HEK293 (cell line): ENCODE measurements at regions not wholly inside any gene's neighbourhood (a gene's known extent, or its start where the extent isn't known, plus 50 kb on each side); places are given as distances from the start of the nearest gene placed in this dataset.

Experiments
- CTCF ChIA-PET: fragments of 350-600 bp; formaldehyde crosslinking; extraction: SDS; loops from one replicate; lab custom pipeline; 2021; ENCODE audit warnings: antibody characterized with exemption; lab: Yijun Ruan, JAX
- POLR2A ChIA-PET: fragments of 300-600 bp; formaldehyde crosslinking; extraction: SDS; loops from one replicate; lab custom pipeline; 2020; ENCODE audit warnings: antibody characterized with exemption, inconsistent platforms; lab: Yijun Ruan, JAX
- H3K27ac ChIP-seq: fragments of 200-500 bp; sonication (Bioruptor generic); 2 replicates; pipeline ENCODE4 v1.5.1; 2014; ENCODE audit warnings: low read depth, low read length, control low read depth, inconsistent platforms; ENCODE audit errors: extremely low read depth
- H3K36me3 ChIP-seq, 2 experiments: fragments of 200-500 bp in 1 of 2; sonication (Bioruptor generic) in 1 of 2; 1 replicate in 1 of 2; 2 replicates in 1 of 2; pipeline ENCODE4 v1.5.1; 2014 to 2017; ENCODE audit warnings: inconsistent platforms in 2 of 2, low read length in 2 of 2; ENCODE audit not compliant: control insufficient read depth in 2 of 2, insufficient read depth in 1 of 2
- H3K4me1 ChIP-seq: fragments of 200-500 bp; sonication (Bioruptor generic); 2 replicates; pipeline ENCODE4 v1.5.1; 2014; ENCODE audit warnings: mild to moderate bottlenecking, low read length, inconsistent platforms; ENCODE audit not compliant: control insufficient read depth, insufficient read depth
- H3K4me3 ChIP-seq: 2 replicates; pipeline ENCODE4 v1.5.1; 2011; ENCODE audit warnings: low read depth, mild to moderate bottlenecking, control low read depth, low read length, moderate library complexity
- H3K9me3 ChIP-seq: fragments of 200-500 bp; sonication (Bioruptor generic); 2 replicates; pipeline ENCODE4 v1.5.1; 2014; ENCODE audit warnings: low read depth, low read length, inconsistent platforms; ENCODE audit not compliant: control insufficient read depth, insufficient read depth
- GLIS1 ChIP-seq: fragments of 450-650 bp; formaldehyde crosslinking; IDR thresholded peaks from 2 replicates; pipeline ENCODE4 v1.5.1; 2016; ENCODE audit warnings: missing biosample characterization, missing genetic modification characterization
- SCRT2 ChIP-seq: fragments of 450-650 bp; formaldehyde crosslinking; IDR thresholded peaks from 2 replicates; pipeline ENCODE4 v1.5.1; 2016; ENCODE audit warnings: missing biosample characterization, missing genetic modification characterization
- WT1 ChIP-seq: fragments of 450-650 bp; formaldehyde crosslinking; IDR thresholded peaks from 2 replicates; pipeline ENCODE4 v1.5.1; 2016; ENCODE audit warnings: missing biosample characterization, missing genetic modification characterization
- ZFHX2 ChIP-seq: fragments of 450-650 bp; formaldehyde crosslinking; conservative IDR thresholded peaks from 2 replicates; pipeline ENCODE4 v1.5.1; 2016; ENCODE audit warnings: missing biosample characterization, missing genetic modification characterization
- ZNF114 ChIP-seq: fragments of 450-650 bp; formaldehyde crosslinking; IDR thresholded peaks from 2 replicates; pipeline ENCODE4 v1.5.0; 2017; ENCODE audit warnings: missing biosample characterization, missing genetic modification characterization
- ZNF155 ChIP-seq: fragments of 450-650 bp; formaldehyde crosslinking; IDR thresholded peaks from 2 replicates; pipeline ENCODE4 v1.5.1; 2016; ENCODE audit warnings: missing biosample characterization, missing genetic modification characterization
- ZNF16 ChIP-seq: fragments of 450-650 bp; formaldehyde crosslinking; IDR thresholded peaks from 2 replicates; pipeline ENCODE4 v1.5.1; 2016; ENCODE audit warnings: low read depth, missing biosample characterization, missing genetic modification characterization
- ZNF175 ChIP-seq: fragments of 450-650 bp; formaldehyde crosslinking; IDR thresholded peaks from 2 replicates; pipeline ENCODE4 v1.5.1; 2016; ENCODE audit warnings: missing biosample characterization, missing genetic modification characterization
- ZNF211 ChIP-seq: fragments of 450-650 bp; formaldehyde crosslinking; IDR thresholded peaks from 2 replicates; pipeline ENCODE4 v1.5.1; 2016; ENCODE audit warnings: low read depth, missing biosample characterization, missing genetic modification characterization
- ZNF324 ChIP-seq: fragments of 450-650 bp; formaldehyde crosslinking; IDR thresholded peaks from 2 replicates; pipeline ENCODE4 v1.5.1; 2016; ENCODE audit warnings: missing biosample characterization, missing genetic modification characterization
- ZNF530 ChIP-seq: fragments of 450-650 bp; formaldehyde crosslinking; IDR thresholded peaks from 2 replicates; pipeline ENCODE4 v1.5.1; 2016; ENCODE audit warnings: low read depth, missing biosample characterization, missing genetic modification characterization
- ZNF548 ChIP-seq: fragments of 450-650 bp; formaldehyde crosslinking; IDR thresholded peaks from 2 replicates; pipeline ENCODE4 v1.5.1; 2016; ENCODE audit warnings: missing biosample characterization, missing genetic modification characterization
- ZNF791 ChIP-seq: fragments of 450-650 bp; formaldehyde crosslinking; IDR thresholded peaks from 2 replicates; pipeline ENCODE4 v1.5.1; 2016; ENCODE audit warnings: missing biosample characterization, missing genetic modification characterization
- ZNF843 ChIP-seq: fragments of 450-650 bp; formaldehyde crosslinking; IDR thresholded peaks from 2 replicates; pipeline ENCODE4 v1.5.1; 2016; ENCODE audit warnings: missing biosample characterization, missing genetic modification characterization
- TF ChIP-seq, protein P1 (sequence below): fragments of 450-650 bp; formaldehyde crosslinking; IDR thresholded peaks from 2 replicates; pipeline ENCODE4 v1.5.1; 2016; ENCODE audit warnings: missing biosample characterization, missing genetic modification characterization
- TF ChIP-seq, protein P2 (sequence below): fragments of 450-650 bp; formaldehyde crosslinking; IDR thresholded peaks from 2 replicates; pipeline ENCODE4 v1.5.1; 2017; ENCODE audit warnings: missing biosample characterization, missing genetic modification characterization
- TF ChIP-seq, protein P3 (sequence below): fragments of 450-650 bp; formaldehyde crosslinking; IDR thresholded peaks from 2 replicates; pipeline ENCODE4 v1.5.1; 2016; ENCODE audit warnings: missing biosample characterization, missing genetic modification characterization
- TF ChIP-seq, protein P4 (sequence below): fragments of 450-650 bp; IDR thresholded peaks from 2 replicates; pipeline ENCODE4 v1.5.1; 2018; ENCODE audit warnings: missing biosample characterization, mild to moderate bottlenecking, missing genetic modification characterization
- TF ChIP-seq, protein P5 (sequence below): fragments of 450-650 bp; formaldehyde crosslinking; IDR thresholded peaks from 2 replicates; pipeline ENCODE4 v1.5.1; 2017; ENCODE audit warnings: missing biosample characterization, missing genetic modification characterization

DNA sequence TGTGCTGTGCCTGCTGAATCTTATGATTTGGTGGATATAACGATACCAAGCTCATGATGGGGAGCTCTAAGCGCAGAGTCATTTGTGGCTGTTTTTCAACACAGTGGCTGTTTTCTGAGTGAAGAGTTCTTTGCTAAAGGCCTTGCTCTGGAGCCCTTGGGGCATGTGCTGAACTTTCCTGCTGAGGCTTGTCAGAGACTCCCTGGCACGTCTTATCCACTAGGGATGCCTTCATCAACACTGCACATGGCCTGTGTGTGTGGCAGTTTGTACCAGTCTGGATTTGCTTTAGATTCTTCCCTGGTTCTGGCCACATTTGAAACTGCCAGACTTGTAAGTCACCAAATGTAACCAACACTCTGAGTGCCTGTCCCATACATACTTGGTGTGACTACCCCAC is 188.2 kb downstream of the DMRT2 start (continued):
- TF ChIP-seq, protein P1, sequence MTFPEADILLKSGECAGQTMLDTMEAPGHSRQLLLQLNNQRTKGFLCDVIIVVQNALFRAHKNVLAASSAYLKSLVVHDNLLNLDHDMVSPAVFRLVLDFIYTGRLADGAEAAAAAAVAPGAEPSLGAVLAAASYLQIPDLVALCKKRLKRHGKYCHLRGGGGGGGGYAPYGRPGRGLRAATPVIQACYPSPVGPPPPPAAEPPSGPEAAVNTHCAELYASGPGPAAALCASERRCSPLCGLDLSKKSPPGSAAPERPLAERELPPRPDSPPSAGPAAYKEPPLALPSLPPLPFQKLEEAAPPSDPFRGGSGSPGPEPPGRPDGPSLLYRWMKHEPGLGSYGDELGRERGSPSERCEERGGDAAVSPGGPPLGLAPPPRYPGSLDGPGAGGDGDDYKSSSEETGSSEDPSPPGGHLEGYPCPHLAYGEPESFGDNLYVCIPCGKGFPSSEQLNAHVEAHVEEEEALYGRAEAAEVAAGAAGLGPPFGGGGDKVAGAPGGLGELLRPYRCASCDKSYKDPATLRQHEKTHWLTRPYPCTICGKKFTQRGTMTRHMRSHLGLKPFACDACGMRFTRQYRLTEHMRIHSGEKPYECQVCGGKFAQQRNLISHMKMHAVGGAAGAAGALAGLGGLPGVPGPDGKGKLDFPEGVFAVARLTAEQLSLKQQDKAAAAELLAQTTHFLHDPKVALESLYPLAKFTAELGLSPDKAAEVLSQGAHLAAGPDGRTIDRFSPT (tag by site-specific recombination), result no peak
- no peak for TF ChIP-seq ZFHX2 (tag by site-specific recombination)
- TF ChIP-seq, protein P2, sequence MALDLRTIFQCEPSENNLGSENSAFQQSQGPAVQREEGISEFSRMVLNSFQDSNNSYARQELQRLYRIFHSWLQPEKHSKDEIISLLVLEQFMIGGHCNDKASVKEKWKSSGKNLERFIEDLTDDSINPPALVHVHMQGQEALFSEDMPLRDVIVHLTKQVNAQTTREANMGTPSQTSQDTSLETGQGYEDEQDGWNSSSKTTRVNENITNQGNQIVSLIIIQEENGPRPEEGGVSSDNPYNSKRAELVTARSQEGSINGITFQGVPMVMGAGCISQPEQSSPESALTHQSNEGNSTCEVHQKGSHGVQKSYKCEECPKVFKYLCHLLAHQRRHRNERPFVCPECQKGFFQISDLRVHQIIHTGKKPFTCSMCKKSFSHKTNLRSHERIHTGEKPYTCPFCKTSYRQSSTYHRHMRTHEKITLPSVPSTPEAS, result no peak

DNA sequence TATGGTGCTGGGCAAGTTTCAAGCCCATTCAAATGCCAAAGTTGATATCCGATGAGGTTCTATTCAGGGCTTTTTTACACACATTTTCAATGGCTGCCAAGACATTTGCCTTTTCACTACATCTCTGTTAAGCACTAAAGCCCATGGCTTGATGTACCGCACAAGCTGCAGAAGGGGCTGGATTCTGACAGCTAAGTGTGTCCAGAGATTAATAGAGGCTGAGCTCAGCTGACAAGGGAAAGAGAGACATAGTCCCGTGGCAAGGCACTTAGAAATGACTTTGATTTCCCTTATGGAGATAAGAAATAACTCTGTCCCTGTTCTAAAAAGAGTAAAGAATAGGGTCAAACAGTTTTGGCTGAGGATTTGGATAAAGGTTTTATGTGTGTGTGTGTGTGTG is 198.6 kb downstream of the DMRT2 start:
- no peak for TF ChIP-seq ZNF548 (tag by site-specific recombination)
- no peak for TF ChIP-seq GLIS1 (tag by site-specific recombination)
- TF ChIP-seq ZNF791, result no peak
- TF ChIP-seq, protein P3, sequence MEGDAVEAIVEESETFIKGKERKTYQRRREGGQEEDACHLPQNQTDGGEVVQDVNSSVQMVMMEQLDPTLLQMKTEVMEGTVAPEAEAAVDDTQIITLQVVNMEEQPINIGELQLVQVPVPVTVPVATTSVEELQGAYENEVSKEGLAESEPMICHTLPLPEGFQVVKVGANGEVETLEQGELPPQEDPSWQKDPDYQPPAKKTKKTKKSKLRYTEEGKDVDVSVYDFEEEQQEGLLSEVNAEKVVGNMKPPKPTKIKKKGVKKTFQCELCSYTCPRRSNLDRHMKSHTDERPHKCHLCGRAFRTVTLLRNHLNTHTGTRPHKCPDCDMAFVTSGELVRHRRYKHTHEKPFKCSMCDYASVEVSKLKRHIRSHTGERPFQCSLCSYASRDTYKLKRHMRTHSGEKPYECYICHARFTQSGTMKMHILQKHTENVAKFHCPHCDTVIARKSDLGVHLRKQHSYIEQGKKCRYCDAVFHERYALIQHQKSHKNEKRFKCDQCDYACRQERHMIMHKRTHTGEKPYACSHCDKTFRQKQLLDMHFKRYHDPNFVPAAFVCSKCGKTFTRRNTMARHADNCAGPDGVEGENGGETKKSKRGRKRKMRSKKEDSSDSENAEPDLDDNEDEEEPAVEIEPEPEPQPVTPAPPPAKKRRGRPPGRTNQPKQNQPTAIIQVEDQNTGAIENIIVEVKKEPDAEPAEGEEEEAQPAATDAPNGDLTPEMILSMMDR, result no peak
- TF ChIP-seq ZNF155 (tag by site-specific recombination), result no peak
- TF ChIP-seq, protein P4, sequence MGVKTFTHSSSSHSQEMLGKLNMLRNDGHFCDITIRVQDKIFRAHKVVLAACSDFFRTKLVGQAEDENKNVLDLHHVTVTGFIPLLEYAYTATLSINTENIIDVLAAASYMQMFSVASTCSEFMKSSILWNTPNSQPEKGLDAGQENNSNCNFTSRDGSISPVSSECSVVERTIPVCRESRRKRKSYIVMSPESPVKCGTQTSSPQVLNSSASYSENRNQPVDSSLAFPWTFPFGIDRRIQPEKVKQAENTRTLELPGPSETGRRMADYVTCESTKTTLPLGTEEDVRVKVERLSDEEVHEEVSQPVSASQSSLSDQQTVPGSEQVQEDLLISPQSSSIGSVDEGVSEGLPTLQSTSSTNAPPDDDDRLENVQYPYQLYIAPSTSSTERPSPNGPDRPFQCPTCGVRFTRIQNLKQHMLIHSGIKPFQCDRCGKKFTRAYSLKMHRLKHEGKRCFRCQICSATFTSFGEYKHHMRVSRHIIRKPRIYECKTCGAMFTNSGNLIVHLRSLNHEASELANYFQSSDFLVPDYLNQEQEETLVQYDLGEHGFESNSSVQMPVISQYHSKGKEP (tag by site-specific recombination), result no peak
- no peak for TF ChIP-seq SCRT2 (tag by site-specific recombination)
- no peak for TF ChIP-seq ZNF114 (tag by site-specific recombination)
- TF ChIP-seq, protein P5, sequence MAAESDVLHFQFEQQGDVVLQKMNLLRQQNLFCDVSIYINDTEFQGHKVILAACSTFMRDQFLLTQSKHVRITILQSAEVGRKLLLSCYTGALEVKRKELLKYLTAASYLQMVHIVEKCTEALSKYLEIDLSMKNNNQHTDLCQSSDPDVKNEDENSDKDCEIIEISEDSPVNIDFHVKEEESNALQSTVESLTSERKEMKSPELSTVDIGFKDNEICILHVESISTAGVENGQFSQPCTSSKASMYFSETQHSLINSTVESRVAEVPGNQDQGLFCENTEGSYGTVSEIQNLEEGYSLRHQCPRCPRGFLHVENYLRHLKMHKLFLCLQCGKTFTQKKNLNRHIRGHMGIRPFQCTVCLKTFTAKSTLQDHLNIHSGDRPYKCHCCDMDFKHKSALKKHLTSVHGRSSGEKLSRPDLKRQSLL (tag by site-specific recombination), result no peak
- TF ChIP-seq, all 188 proteins: peak for 0

DNA sequence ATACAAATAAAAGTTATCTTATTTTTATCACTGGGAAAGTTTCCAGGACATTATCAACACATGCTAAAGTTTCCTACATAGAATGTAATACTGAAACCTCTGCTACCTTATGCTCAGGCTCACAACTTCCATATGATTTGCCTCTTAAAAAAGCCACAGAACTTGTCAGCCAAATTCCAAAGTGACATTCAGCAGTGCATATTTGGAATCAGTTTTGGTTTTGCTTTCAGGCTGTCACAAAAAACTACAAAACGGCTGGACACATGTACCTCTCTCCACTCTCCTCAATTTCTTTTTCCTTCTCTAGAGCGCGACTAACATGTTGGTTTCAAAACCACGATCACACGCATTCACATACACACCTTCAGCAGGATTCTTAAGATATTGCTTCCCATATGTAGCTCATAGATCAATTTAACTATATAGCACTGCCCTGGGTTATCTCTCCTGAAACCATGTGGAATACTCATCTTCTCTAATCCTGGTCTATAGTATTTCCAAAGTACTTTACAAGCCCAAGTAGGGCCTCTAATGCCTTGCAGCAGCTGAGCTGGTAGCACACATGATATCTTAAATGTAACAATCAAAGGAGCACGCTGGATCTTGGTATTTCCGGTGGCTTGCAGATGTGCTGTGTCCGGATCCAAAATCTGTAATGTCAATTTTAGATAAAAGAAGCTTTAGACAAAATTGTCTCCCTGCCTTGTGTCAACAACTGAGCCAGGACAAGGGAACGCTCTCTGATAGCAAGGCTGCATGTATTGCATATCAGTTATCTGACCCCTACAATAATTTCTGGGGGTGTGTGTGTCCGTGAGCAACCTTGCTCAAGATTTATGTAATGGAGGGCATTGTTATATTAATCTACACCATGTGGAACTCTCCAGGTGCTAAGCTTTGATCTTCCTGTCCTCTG is 203.2 kb downstream of the DMRT2 start:
- ChIA-PET POLR2A (no interaction called here), CTCF (no interaction called here)
- no peak overlapping the region for H3K4me3 ChIP-seq
- H3K4me1 ChIP-seq, result no peaks in the 10 kb centered on the region
- H3K9me3 ChIP-seq, result no peaks in the 10 kb centered on the region
- H3K27ac ChIP-seq, result no peak overlapping the region
- no peak for TF ChIP-seq ZNF530 (tag by site-specific recombination)
- no peak for TF ChIP-seq ZNF16 (tag by site-specific recombination)
- TF ChIP-seq ZNF324, result no peak
- TF ChIP-seq ZNF211 (tag by site-specific recombination), result no peak
- TF ChIP-seq ZNF175, result no peak
- TF ChIP-seq ZNF843 (tag by site-specific recombination), result no peak
- no peak for TF ChIP-seq ZNF155 (tag by site-specific recombination)
- no peak for TF ChIP-seq WT1 (tag by site-specific recombination)
- no peaks in the 10 kb centered on the region for H3K36me3 ChIP-seq

More for the DNA sequence above, 198.6 kb downstream of the DMRT2 start:
- ChIA-PET CTCF (no interaction called here), POLR2A (no interaction called here)
- H3K4me3 ChIP-seq, result no peak overlapping the region
- H3K9me3 ChIP-seq, result no peaks in the 10 kb centered on the region
- H3K4me1 ChIP-seq, result no peaks in the 10 kb centered on the region
- H3K36me3 ChIP-seq, result no peaks in the 10 kb centered on the region
- H3K27ac ChIP-seq, result no peak overlapping the region
